ENCODE measurements at regions not wholly inside any gene's neighbourhood (a gene's known extent, or its start where the extent isn't known, plus 50 kb on each side); places are given as distances from the start of the nearest gene placed in this dataset.

- DNase-seq (ENCODE audit: low spot score) = no peak
- no peaks in the 10 kb centered on the region for H3K27me3 ChIP-seq
These were observed 255.0 kb upstream of the ZFP64 start for GRCh38 chr20:52446421-52447224.

DNA sequence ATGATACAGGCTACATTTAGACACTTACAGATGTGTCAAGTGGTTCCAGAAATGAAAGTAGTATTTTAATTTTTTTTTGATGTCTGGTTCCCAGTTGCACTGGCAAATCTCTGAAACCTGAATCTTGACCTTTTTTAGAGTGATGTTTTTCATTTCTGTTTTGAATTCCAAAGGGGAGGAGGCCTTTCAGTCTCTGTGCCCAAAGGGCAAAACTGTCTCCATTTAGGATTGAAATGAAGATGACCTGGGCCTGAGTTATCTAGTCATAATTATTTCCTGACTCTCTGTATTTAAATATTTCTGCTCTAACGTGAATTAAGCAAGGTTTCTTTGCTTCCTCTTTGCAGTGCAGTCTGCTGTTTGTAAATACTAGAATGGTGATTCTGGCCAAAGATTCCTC lies 252.9 kb upstream of the ZFP64 start:
- Histone ChIP-seq H3K36me3 (no peaks in the 10 kb centered on the region), H3K27me3 (no peaks in the 10 kb centered on the region), H3K4me3 (no peak overlapping the region), H3K4me1 (no peaks in the 10 kb centered on the region), H3K9me3 (no peaks in the 10 kb centered on the region), H3K27ac (no peak overlapping the region)
- DNase-seq (ENCODE audit: low spot score) = no peak
- TF ChIP-seq, protein P1, sequence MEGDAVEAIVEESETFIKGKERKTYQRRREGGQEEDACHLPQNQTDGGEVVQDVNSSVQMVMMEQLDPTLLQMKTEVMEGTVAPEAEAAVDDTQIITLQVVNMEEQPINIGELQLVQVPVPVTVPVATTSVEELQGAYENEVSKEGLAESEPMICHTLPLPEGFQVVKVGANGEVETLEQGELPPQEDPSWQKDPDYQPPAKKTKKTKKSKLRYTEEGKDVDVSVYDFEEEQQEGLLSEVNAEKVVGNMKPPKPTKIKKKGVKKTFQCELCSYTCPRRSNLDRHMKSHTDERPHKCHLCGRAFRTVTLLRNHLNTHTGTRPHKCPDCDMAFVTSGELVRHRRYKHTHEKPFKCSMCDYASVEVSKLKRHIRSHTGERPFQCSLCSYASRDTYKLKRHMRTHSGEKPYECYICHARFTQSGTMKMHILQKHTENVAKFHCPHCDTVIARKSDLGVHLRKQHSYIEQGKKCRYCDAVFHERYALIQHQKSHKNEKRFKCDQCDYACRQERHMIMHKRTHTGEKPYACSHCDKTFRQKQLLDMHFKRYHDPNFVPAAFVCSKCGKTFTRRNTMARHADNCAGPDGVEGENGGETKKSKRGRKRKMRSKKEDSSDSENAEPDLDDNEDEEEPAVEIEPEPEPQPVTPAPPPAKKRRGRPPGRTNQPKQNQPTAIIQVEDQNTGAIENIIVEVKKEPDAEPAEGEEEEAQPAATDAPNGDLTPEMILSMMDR (IDR thresholded peaks at IDR 0.05) = no peak

More at GRCh38 chr20:52446421-52447224, 255.0 kb upstream of the ZFP64 start:
- H3K27ac ChIP-seq = no peak overlapping the region
- no peak overlapping the region for H3K4me3 ChIP-seq
- TF ChIP-seq, protein P1 (IDR thresholded peaks at IDR 0.05) = no peak
- H3K36me3 ChIP-seq = no peaks in the 10 kb centered on the region
- H3K4me1 ChIP-seq = no peaks in the 10 kb centered on the region
- no peaks in the 10 kb centered on the region for H3K9me3 ChIP-seq

- Histone ChIP-seq H3K27ac (no peak overlapping the region), H3K9me3 (no peaks in the 10 kb centered on the region), H3K4me1 (no peaks in the 10 kb centered on the region), H3K27me3 (no peaks in the 10 kb centered on the region), H3K36me3 (no peaks in the 10 kb centered on the region), H3K4me3 (no peak overlapping the region)
- DNase-seq (ENCODE audit: low spot score) = no peak
- TF ChIP-seq, protein P1 (IDR thresholded peaks at IDR 0.05) = no peak
These were observed 252.3 kb upstream of the ZFP64 start for GRCh38 chr20:52443874-52444273.

- Histone ChIP-seq H3K9me3 (no peaks in the 10 kb centered on the region), H3K27me3 (no peaks in the 10 kb centered on the region), H3K27ac (no peak overlapping the region), H3K4me1 (no peaks in the 10 kb centered on the region), H3K4me3 (no peak overlapping the region), H3K36me3 (no peaks in the 10 kb centered on the region)
- DNase-seq (ENCODE audit: low spot score) = no peak
- TF ChIP-seq, protein P1 (IDR thresholded peaks at IDR 0.05) = no peak
These were observed 250.1 kb upstream of the ZFP64 start for GRCh38 chr20:52441710-52442109.

DNA sequence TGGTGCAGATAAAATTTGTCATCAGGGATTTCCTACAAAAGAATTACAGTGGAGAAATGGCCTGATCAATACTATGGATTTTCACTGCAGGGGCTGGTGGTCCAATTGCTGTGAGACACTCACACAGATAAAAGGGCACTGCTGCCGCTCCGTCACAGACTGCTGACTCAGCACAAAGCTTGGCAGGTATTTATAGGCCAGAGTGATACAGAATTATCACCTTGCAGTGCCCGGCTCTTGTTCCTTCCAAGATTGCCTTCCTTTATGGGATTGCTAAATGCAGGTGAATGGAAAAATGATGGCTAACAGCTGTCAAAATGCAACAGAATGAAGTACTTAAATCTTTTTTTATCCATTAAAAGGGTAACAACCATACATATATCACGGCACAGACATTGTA lies 247.8 kb upstream of the ZFP64 start:
- H3K27me3 ChIP-seq = no peaks in the 10 kb centered on the region
- H3K36me3 ChIP-seq = no peaks in the 10 kb centered on the region
- no peak overlapping the region for H3K4me3 ChIP-seq
- H3K27ac ChIP-seq = no peak overlapping the region
- no peaks in the 10 kb centered on the region for H3K4me1 ChIP-seq
- TF ChIP-seq, protein P1 (IDR thresholded peaks at IDR 0.05) = no peak
- no peaks in the 10 kb centered on the region for H3K9me3 ChIP-seq
- DNase-seq (ENCODE audit: low spot score) = no peak
